H1 (cell line): ENCODE measurements at regions not wholly inside any gene's neighbourhood (a gene's known extent, or its start where the extent isn't known, plus 50 kb on each side); places are given as distances from the start of the nearest gene placed in this dataset.

Source experiments
- CTCF ChIA-PET: fragments of 300-600 bp; sonication (Branson Sonifier 250); formaldehyde crosslinking; loops from one replicate; lab custom pipeline; 2021; ENCODE audit not compliant: partially characterized antibody; lab: Charles Lee
- POLR2A ChIA-PET: fragments of 300-600 bp; sonication (Branson Sonifier 250); formaldehyde crosslinking; loops from one replicate; lab custom pipeline; 2021; ENCODE audit warnings: inconsistent platforms; ENCODE audit not compliant: partially characterized antibody; lab: Charles Lee
- DNase-seq, 2 experiments: peaks; one replicate each; pipeline versions ENCODE4 v3.0.0 to v3.0.0-alpha.2; 2010 to 2022; ENCODE audit warnings: low spot score in 2 of 2, low read depth in 1 of 2, mixed read lengths in 1 of 2
- FAIRE-seq: peaks from 2 replicates; lab custom pipeline; 2011; peaks lifted over from hg19 to GRCh38; lab: Jason Lieb, UNC
- H2AFZ ChIP-seq: 2 replicates; pipeline ENCODE4 v1.8.1; 2012; ENCODE audit warnings: low read length, inconsistent platforms
- H2AK5ac ChIP-seq: 2 replicates; pipeline ENCODE4 v1.6.1; 2013; ENCODE audit warnings: low read depth, low read length
- H2BK120ac ChIP-seq: replicated peaks from 2 replicates; pipeline ENCODE3; 2013; ENCODE audit warnings: low read depth, low read length, inconsistent platforms
- H2BK12ac ChIP-seq: 2 replicates; pipeline ENCODE4 v1.6.1; 2013; ENCODE audit warnings: low read depth, low read length
- H2BK15ac ChIP-seq: 2 replicates; pipeline ENCODE4 v1.6.1; 2013; ENCODE audit warnings: low read length
- H2BK20ac ChIP-seq: 2 replicates; pipeline ENCODE4 v1.6.1; 2013; ENCODE audit warnings: low read length
- H2BK5ac ChIP-seq: 2 replicates; pipeline ENCODE4 v1.6.1; 2013; ENCODE audit warnings: low read depth, low read length
- H3K14ac ChIP-seq: 2 replicates; pipeline ENCODE4 v1.6.1; 2013; ENCODE audit warnings: inconsistent platforms; ENCODE audit not compliant: insufficient read length
- H3K18ac ChIP-seq: 2 replicates; pipeline ENCODE4 v1.6.1; 2013; ENCODE audit warnings: low read length; ENCODE audit errors: extremely low read depth
- H3K23ac ChIP-seq: 2 replicates; pipeline ENCODE4 v1.6.1; 2013; ENCODE audit warnings: inconsistent platforms; ENCODE audit not compliant: insufficient read length
- H3K23me2 ChIP-seq: 2 replicates; pipeline ENCODE4 v1.6.1; 2013; ENCODE audit warnings: low read depth, low read length
- H3K27ac ChIP-seq: 2 replicates; pipeline ENCODE4 v1.6.1; 2011; ENCODE audit warnings: low read depth, low read length, inconsistent platforms
- H3K27me3 ChIP-seq, 4 experiments: replicated peaks in 1 of 4; 1 replicate in 1 of 4; 2 replicates in 3 of 4; pipeline versions ENCODE4 v1.6.1 to v1.8.1; 2011 to 2013; ENCODE audit warnings: low read length in 3 of 4, mild to moderate bottlenecking in 3 of 4, inconsistent platforms in 2 of 4, mixed read lengths in 2 of 4, moderate library complexity in 1 of 4; ENCODE audit not compliant: control insufficient read depth in 3 of 4, insufficient read depth in 3 of 4; ENCODE audit errors: extremely low read depth in 1 of 4
- H3K36me3 ChIP-seq, 4 experiments: 2 replicates each; pipeline versions ENCODE4 v1.6.1 to v1.8.1; 2011 to 2013; ENCODE audit warnings: mild to moderate bottlenecking in 4 of 4, low read length in 3 of 4, moderate library complexity in 2 of 4, control low read depth in 1 of 4, inconsistent platforms in 1 of 4; ENCODE audit not compliant: insufficient read depth in 4 of 4, control insufficient read depth in 2 of 4
- H3K4ac ChIP-seq: replicated peaks from 2 replicates; pipeline ENCODE3; 2013; ENCODE audit warnings: low read length, low read depth, mixed read lengths, inconsistent platforms; ENCODE audit not compliant: insufficient read length
- H3K4me1 ChIP-seq, 4 experiments: replicated peaks in 1 of 4; 1 replicate in 1 of 4; 2 replicates in 3 of 4; pipeline versions ENCODE4 v1.6.1 to v1.8.1; 2011 to 2013; ENCODE audit warnings: low read length in 3 of 4, inconsistent platforms in 2 of 4, mixed read lengths in 1 of 4; ENCODE audit not compliant: insufficient read depth in 4 of 4, control insufficient read depth in 3 of 4
- H3K4me2 ChIP-seq, 2 experiments: 2 replicates each; pipeline versions ENCODE4 v1.6.1 to v1.8.1; 2011 to 2013; ENCODE audit warnings: low read depth in 2 of 2, low read length in 2 of 2, control low read depth in 1 of 2, inconsistent platforms in 1 of 2, mild to moderate bottlenecking in 1 of 2; ENCODE audit not compliant: insufficient read depth in 1 of 2
- H3K4me3 ChIP-seq, 4 experiments: fragments of 200-600, 300-600 bp in 1 of 4; sonication (generic), shearing (Covaris generic), sonication (Bioruptor Twin) in 1 of 4; 2 replicates each; pipeline versions ENCODE4 v1.5.1 to v1.8.1; 2011 to 2016; ENCODE audit warnings: low read length in 4 of 4, low read depth in 3 of 4, control low read depth in 2 of 4, inconsistent platforms in 2 of 4, mild to moderate bottlenecking in 2 of 4, mixed read lengths in 1 of 4, moderate library complexity in 1 of 4; ENCODE audit not compliant: insufficient read depth in 2 of 4; ENCODE audit errors: extremely low read depth in 1 of 4
- H3K56ac ChIP-seq: replicated peaks from 2 replicates; pipeline ENCODE3; 2013; ENCODE audit warnings: low read depth, mild to moderate bottlenecking, mixed read lengths, low read length, inconsistent platforms; ENCODE audit not compliant: insufficient read length
- H3K79me1 ChIP-seq: 2 replicates; pipeline ENCODE4 v1.6.1; 2013; ENCODE audit warnings: low read depth, low read length, control low read depth
- H3K79me2 ChIP-seq, 2 experiments: 2 replicates each; pipeline versions ENCODE4 v1.6.1 to v1.8.1; 2012 to 2013; ENCODE audit warnings: low read length in 2 of 2, mild to moderate bottlenecking in 2 of 2, inconsistent platforms in 1 of 2; ENCODE audit not compliant: insufficient read depth in 2 of 2, control insufficient read depth in 1 of 2
- H3K9ac ChIP-seq, 4 experiments: replicated peaks in 1 of 4; 1 replicate in 1 of 4; 2 replicates in 3 of 4; pipeline versions ENCODE4 v1.6.1 to v1.8.1; 2011 to 2013; ENCODE audit warnings: low read depth in 3 of 4, low read length in 3 of 4, control low read depth in 2 of 4, mild to moderate bottlenecking in 2 of 4, moderate library complexity in 2 of 4, inconsistent platforms in 1 of 4; ENCODE audit errors: extremely low read depth in 1 of 4
- H3K9me3 ChIP-seq, 2 experiments: 2 replicates each; pipeline versions ENCODE4 v1.6.1 to v1.8.1; 2012 to 2013; ENCODE audit warnings: mild to moderate bottlenecking in 2 of 2, moderate library complexity in 2 of 2, control low read depth in 1 of 2, inconsistent platforms in 1 of 2, low read depth in 1 of 2, low read length in 1 of 2, mixed read lengths in 1 of 2; ENCODE audit not compliant: insufficient read depth in 2 of 2
- H4K20me1 ChIP-seq, 2 experiments: replicated peaks in 1 of 2; 2 replicates each; pipeline versions ENCODE3 to v1.8.1; 2011 to 2013; ENCODE audit warnings: inconsistent platforms in 2 of 2, low read length in 2 of 2, mild to moderate bottlenecking in 1 of 2; ENCODE audit not compliant: insufficient read depth in 2 of 2, control insufficient read depth in 1 of 2
- H4K5ac ChIP-seq: 2 replicates; pipeline ENCODE4 v1.6.1; 2013; ENCODE audit warnings: low read length, low read depth, mixed read lengths, inconsistent platforms; ENCODE audit not compliant: insufficient read length
- H4K8ac ChIP-seq: 2 replicates; pipeline ENCODE4 v1.8.0; 2013; ENCODE audit warnings: mild to moderate bottlenecking, moderate library complexity, low read length, inconsistent platforms; ENCODE audit not compliant: insufficient read depth; ENCODE audit errors: extremely low read depth
- H4K91ac ChIP-seq: replicated peaks from 2 replicates; pipeline ENCODE3; 2013; ENCODE audit warnings: low read length, mixed read lengths, inconsistent platforms; ENCODE audit not compliant: insufficient read length
- BCL11A ChIP-seq, 2 experiments: IDR thresholded peaks; one replicate each; pipeline ENCODE4 v1.6.1; 2011; ENCODE audit warnings: low read depth in 2 of 2, low read length in 2 of 2, mild to moderate bottlenecking in 2 of 2
- BRCA1 ChIP-seq: IDR thresholded peaks from 2 replicates; pipeline ENCODE4 v1.6.1; 2012; ENCODE audit warnings: low read depth, low read length, improper control_type of control experiment
- CREB1 ChIP-seq: IDR thresholded peaks from 2 replicates; pipeline ENCODE4 v1.6.1; 2012; ENCODE audit warnings: inconsistent platforms
- CTCF ChIP-seq, 3 experiments: IDR thresholded peaks; 1 replicate in 2 of 3; 2 replicates in 1 of 3; pipeline versions ENCODE4 v1.5.1 to v1.6.1; 2011; ENCODE audit warnings: low read length in 3 of 3, mild to moderate bottlenecking in 3 of 3, inconsistent platforms in 2 of 3, low read depth in 1 of 3, moderate library complexity in 1 of 3; ENCODE audit not compliant: insufficient read depth in 1 of 3; ENCODE audit errors: control extremely low read depth in 1 of 3
- GTF2F1 ChIP-seq: IDR thresholded peaks from 2 replicates; pipeline ENCODE4 v1.6.1; 2012; ENCODE audit warnings: low read depth, low read length, improper control_type of control experiment, borderline replicate concordance
- HDAC2 ChIP-seq, 2 experiments: fragments of 300-600 bp in 1 of 2; sonication (generic) in 1 of 2; IDR thresholded peaks; 2 replicates each; pipeline ENCODE4 v1.6.1; 2011 to 2012; ENCODE audit warnings: low read depth in 2 of 2, low read length in 2 of 2, mild to moderate bottlenecking in 2 of 2, moderate library complexity in 2 of 2, borderline replicate concordance in 1 of 2, inconsistent platforms in 1 of 2
- ZNF274 ChIP-seq: IDR thresholded peaks from 2 replicates; pipeline ENCODE4 v1.7.0; 2012; ENCODE audit warnings: low read length, borderline replicate concordance; ENCODE audit errors: extremely low read depth
- WGBS, 2 experiments: shearing (Covaris generic) in 1 of 2; methylation state at CpG; one replicate each; pipeline versions ENCODE4 v1.1.6 to v1.1.7; 2013 to 2015; ENCODE audit warnings: low lambda C conversion rate in 2 of 2, mixed read lengths in 2 of 2, inconsistent platforms in 1 of 2, low coverage in 1 of 2, missing lambda C conversion rate in 1 of 2; ENCODE audit not compliant: insufficient replicate concordance in 2 of 2, insufficient coverage in 1 of 2, insufficient read length in 1 of 2; ENCODE audit errors: extremely low coverage in 1 of 2, missing lambda C conversion rate in 1 of 2; 5-methylcytosine and 5-hydroxymethylcytosine counted together

GRCh38 chr5:92956886-92957285 is 624.1 kb downstream of the NR2F1-AS1 start:
- H4K91ac ChIP-seq = no peak overlapping the region
- TF ChIP-seq BCL11A (IDR thresholded peaks at IDR 0.05; ENCODE audit: low read depth in 2 of 2, low read length in 2 of 2) (no peak), BRCA1 (no peak), GTF2F1 (no peak), ZNF274 (no peak), CTCF (IDR thresholded peaks at IDR 0.05; ENCODE audit: control extremely low read depth in 1 of 3, insufficient read depth in 1 of 3, low read depth in 1 of 3, low read length in 3 of 3) (no peak), CREB1 (no peak), HDAC2 (IDR thresholded peaks at IDR 0.05; ENCODE audit: borderline replicate concordance in 1 of 2, low read depth in 2 of 2, low read length in 2 of 2) (no peak)
- H3K4ac ChIP-seq = no peak overlapping the region
- CTCF ChIA-PET = interaction anchor here (0.5 to 1.2 kb wide), 2 partner anchors 71 to 109 kb away, joined by 3 read pairs; no protein-coding TSS in a partner anchor
- H2BK120ac ChIP-seq = no peak overlapping the region
- H2BK5ac ChIP-seq = no peak overlapping the region
- DNase-seq (no peak), FAIRE-seq (no peak)
- no peaks in the 10 kb centered on the region for H3K4me1 ChIP-seq
- no peaks in the 10 kb centered on the region for H3K23me2 ChIP-seq
- H3K23ac ChIP-seq = no peak overlapping the region
- no peak overlapping the region for H2AFZ ChIP-seq
- H3K36me3 ChIP-seq = no peaks in the 10 kb centered on the region
- no peaks in the 10 kb centered on the region for H3K9me3 ChIP-seq
- no peaks in the 10 kb centered on the region for H4K20me1 ChIP-seq
- no peak overlapping the region for H3K56ac ChIP-seq
- no peaks in the 10 kb centered on the region for H3K79me1 ChIP-seq
- H3K79me2 ChIP-seq = no peaks in the 10 kb centered on the region
- POLR2A ChIA-PET = no interaction called here
- no peaks in the 10 kb centered on the region for H3K27me3 ChIP-seq
- H2AK5ac ChIP-seq = no peak overlapping the region
- H3K14ac ChIP-seq = no peak overlapping the region
- no peak overlapping the region for H3K4me3 ChIP-seq
- H3K4me2 ChIP-seq = no peak overlapping the region
- H3K9ac ChIP-seq = no peak overlapping the region
- H2BK20ac ChIP-seq = no peak overlapping the region
- WGBS, 2 experiments = 89% methylated on average over 5 of the region's 5 CpGs; no CpG with 5 or more reads in 1 of the 2 experiments
- no peak overlapping the region for H2BK15ac ChIP-seq
- H4K8ac ChIP-seq = no peak overlapping the region
- no peak overlapping the region for H3K18ac ChIP-seq
- H4K5ac ChIP-seq = no peak overlapping the region
- no peak overlapping the region for H3K27ac ChIP-seq
- H2BK12ac ChIP-seq = no peak overlapping the region
